DND-41 (cell line): ENCODE measurements at regions not wholly inside any gene's neighbourhood (a gene's known extent, or its start where the extent isn't known, plus 50 kb on each side); places are given as distances from the start of the nearest gene placed in this dataset.

Experiments used
- ATAC-seq: fragments of 200-7000 bp; cut with Tn5 transposase; 3 replicates; pipeline ENCODE4 v1.9.1; 2021; ENCODE audit warnings: low read depth; ENCODE audit not compliant: insufficient read depth
- DNase-seq: peaks from one replicate; pipeline ENCODE4 v3.0.0-alpha.2; 2020
- H2AFZ ChIP-seq: 2 replicates; pipeline ENCODE4 v1.6.0; 2012; ENCODE audit warnings: low read depth, low read length
- H3K27ac ChIP-seq: 2 replicates; pipeline ENCODE4 v1.5.1; 2012; ENCODE audit warnings: low read length, inconsistent platforms
- H3K27me3 ChIP-seq: fragments of 200-600 bp; sonication (generic); 2 replicates; pipeline ENCODE4 v1.6.0; 2012; ENCODE audit warnings: low read length, mild to moderate bottlenecking, inconsistent platforms; ENCODE audit not compliant: insufficient read depth, poor library complexity
- H3K36me3 ChIP-seq: 2 replicates; pipeline ENCODE4 v1.5.1; 2012; ENCODE audit warnings: low read length, inconsistent platforms; ENCODE audit not compliant: insufficient read depth
- H3K4me1 ChIP-seq: 2 replicates; pipeline ENCODE4 v1.5.1; 2012; ENCODE audit warnings: mild to moderate bottlenecking, low read length; ENCODE audit not compliant: insufficient read depth
- H3K4me2 ChIP-seq: 2 replicates; pipeline ENCODE4 v1.6.0; 2012; ENCODE audit warnings: mild to moderate bottlenecking, moderate library complexity, low read length, inconsistent platforms; ENCODE audit not compliant: insufficient read depth
- H3K4me3 ChIP-seq, 2 experiments: fragments of 200-600 bp in 1 of 2; shearing (Covaris generic) in 1 of 2; 2 replicates each; pipeline ENCODE4 v1.5.1; 2012 to 2016; ENCODE audit warnings: inconsistent platforms in 2 of 2, low read length in 2 of 2, mild to moderate bottlenecking in 2 of 2, low read depth in 1 of 2, moderate library complexity in 1 of 2
- H3K79me2 ChIP-seq: 2 replicates; pipeline ENCODE4 v1.6.0; 2012; ENCODE audit warnings: low read length, inconsistent platforms; ENCODE audit not compliant: insufficient read depth
- H3K9ac ChIP-seq: 2 replicates; pipeline ENCODE4 v1.6.0; 2012; ENCODE audit warnings: low read depth, mild to moderate bottlenecking, inconsistent platforms, low read length, moderate library complexity
- H3K9me3 ChIP-seq: 2 replicates; pipeline ENCODE4 v1.5.1; 2012; ENCODE audit warnings: low read length, moderate library complexity, mild to moderate bottlenecking, inconsistent platforms; ENCODE audit not compliant: insufficient read depth, severe bottlenecking
- H4K20me1 ChIP-seq: 2 replicates; pipeline ENCODE4 v1.6.0; 2012; ENCODE audit warnings: low read length; ENCODE audit not compliant: insufficient read depth
- CTCF ChIP-seq: IDR thresholded peaks from 2 replicates; pipeline ENCODE4 v1.5.1; 2012; ENCODE audit warnings: borderline replicate concordance, low read length, moderate library complexity, mild to moderate bottlenecking; ENCODE audit not compliant: poor library complexity, severe bottlenecking; ENCODE audit errors: extremely low read depth
- EZH2 ChIP-seq: IDR thresholded peaks from 3 replicates; pipeline ENCODE4 v1.6.1; 2012; ENCODE audit warnings: borderline replicate concordance, low read depth, mild to moderate bottlenecking, moderate library complexity, low read length, inconsistent platforms; ENCODE audit not compliant: severe bottlenecking

DNA sequence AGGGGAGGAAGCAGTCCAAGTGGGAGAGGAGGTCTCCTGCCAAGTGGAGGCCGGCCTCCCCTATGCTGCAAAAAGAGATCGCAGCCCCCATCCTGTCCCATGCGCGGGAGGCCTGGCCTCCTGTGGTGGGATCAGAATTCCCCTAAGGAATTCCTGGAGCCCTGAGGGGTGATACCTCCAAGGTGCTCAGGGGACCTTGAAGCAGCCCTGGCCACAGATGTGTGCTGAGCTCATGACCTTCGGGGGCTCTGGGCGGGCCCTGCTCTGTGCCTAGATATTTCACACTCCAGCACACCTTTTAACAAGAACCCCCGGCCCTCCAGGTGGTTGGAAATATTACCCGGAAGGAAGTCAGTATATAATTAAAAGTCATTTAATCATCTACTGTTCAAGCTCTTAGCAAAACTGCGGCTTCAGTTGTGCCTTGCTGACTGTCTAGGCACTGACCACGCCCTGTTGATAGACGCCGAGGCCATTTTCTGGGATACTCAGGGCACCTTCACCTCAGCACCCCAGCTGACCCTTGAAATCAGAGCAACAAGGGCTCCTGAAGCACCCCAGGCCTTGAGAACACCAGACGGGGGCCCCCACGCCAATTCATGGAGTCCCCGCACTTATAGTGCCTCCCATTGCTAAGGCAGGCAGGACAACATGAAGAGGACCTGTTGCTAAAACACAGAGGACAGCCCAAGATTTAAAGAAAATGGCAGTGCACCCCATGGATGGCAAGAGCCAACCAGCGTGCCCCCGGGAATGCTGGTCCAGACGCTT, 119.1 kb downstream of the NDUFA10 start:
- no peak overlapping the region for H2AFZ ChIP-seq
- H4K20me1 ChIP-seq: no peaks in the 10 kb centered on the region
- no peaks in the 10 kb centered on the region for H3K27me3 ChIP-seq
- no peak for TF ChIP-seq CTCF
- TF ChIP-seq EZH2: no peak
- H3K9ac ChIP-seq: no peak overlapping the region
- ATAC-seq (no peak), DNase-seq (no peak)
- no peak overlapping the region for H3K4me3 ChIP-seq
- no peaks in the 10 kb centered on the region for H3K79me2 ChIP-seq
- H3K9me3 ChIP-seq: no peaks in the 10 kb centered on the region
- H3K27ac ChIP-seq: peak overlapping the region; percentile 28; the same call in 1 of the 2 replicates
- H3K36me3 ChIP-seq: no peaks in the 10 kb centered on the region
- no peak overlapping the region for H3K4me2 ChIP-seq
- peaks cover 10% of the 10 kb centered on the region for H3K4me1 ChIP-seq

- Histone ChIP-seq H3K4me2 (no peak overlapping the region), H3K4me3 (no peak overlapping the region), H3K27ac (0 out of 2 replicates have a peak overlapping the region, but pooled peaks have one; percentile 26), H3K9me3 (no peaks in the 10 kb centered on the region), H3K4me1 (peaks cover 8% of the 10 kb centered on the region), H3K27me3 (no peaks in the 10 kb centered on the region), H3K9ac (no peak overlapping the region), H2AFZ (no peak overlapping the region), H3K79me2 (no peaks in the 10 kb centered on the region), H4K20me1 (no peaks in the 10 kb centered on the region), H3K36me3 (no peaks in the 10 kb centered on the region)
- no peak for DNase-seq
- no peak for ATAC-seq
- TF ChIP-seq EZH2: no peak
- no peak for TF ChIP-seq CTCF
These were observed 119.8 kb downstream of the NDUFA10 start for GRCh38 chr2:239905306-239905705.

GRCh38 chr2:239904496-239904895, 120.6 kb downstream of the NDUFA10 start:
- Histone ChIP-seq H3K27me3 (no peaks in the 10 kb centered on the region), H4K20me1 (no peaks in the 10 kb centered on the region), H3K4me3 (no peak overlapping the region), H3K4me2 (no peak overlapping the region), H3K9ac (no peak overlapping the region), H2AFZ (no peak overlapping the region), H3K4me1 (peaks cover 12% of the 10 kb centered on the region), H3K27ac (0 out of 2 replicates have a peak overlapping the region, but pooled peaks have one; percentile 26), H3K9me3 (no peaks in the 10 kb centered on the region), H3K36me3 (no peaks in the 10 kb centered on the region), H3K79me2 (no peaks in the 10 kb centered on the region)
- TF ChIP-seq EZH2 (no peak), CTCF (no peak)
- no peak for DNase-seq
- no peak for ATAC-seq

DNA sequence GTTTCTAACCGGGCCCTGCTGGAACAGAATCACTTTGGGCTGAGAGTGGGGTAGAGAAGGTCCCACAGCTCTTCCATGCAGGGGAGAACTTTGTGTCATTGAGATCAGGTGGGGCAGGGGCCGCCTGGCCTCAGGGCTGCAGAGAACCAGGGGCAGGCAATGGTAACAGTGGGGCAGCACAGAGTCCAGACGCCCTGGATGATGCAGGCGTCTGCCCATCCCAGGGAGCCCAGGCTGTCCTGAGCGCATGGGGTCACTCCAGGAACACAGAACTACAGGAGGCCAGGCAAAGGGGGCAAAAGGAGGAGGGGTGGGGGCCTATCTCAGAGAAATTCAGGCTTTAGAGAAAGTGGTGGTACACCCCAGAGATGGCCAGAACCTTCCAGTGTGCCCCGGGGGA, 121.3 kb downstream of the NDUFA10 start:
- Histone ChIP-seq H2AFZ (no peak overlapping the region), H3K36me3 (no peaks in the 10 kb centered on the region), H3K4me2 (no peak overlapping the region), H3K27ac (no peak overlapping the region), H3K4me3 (no peak overlapping the region), H3K9me3 (no peaks in the 10 kb centered on the region), H3K9ac (no peak overlapping the region), H3K27me3 (no peaks in the 10 kb centered on the region), H4K20me1 (no peaks in the 10 kb centered on the region), H3K4me1 (peaks cover 14% of the 10 kb centered on the region), H3K79me2 (no peaks in the 10 kb centered on the region)
- DNase-seq: no peak
- TF ChIP-seq EZH2 (no peak), CTCF (no peak)
- ATAC-seq: no peak
